Heart left ventricle (tissue), 16 donors: ENCODE measurements at regions not wholly inside any gene's neighbourhood (a gene's known extent, or its start where the extent isn't known, plus 50 kb on each side); places are given as distances from the start of the nearest gene placed in this dataset.
"Not testable (repeated sequence)": the region's sequence is repeated elsewhere in the genome, so short reads cannot be mapped to it uniquely, and the experiment has no call there.

Experiments used
- ATAC-seq, 4 donors: fragments of 200-7000 bp; cut with Tn5 transposase; one replicate each; pipeline ENCODE4 v1.9.1; 2020 to 2022; ENCODE audit warnings: moderate library complexity in 4 of 4, mild to moderate bottlenecking in 3 of 4, moderate number of reproducible peaks in 1 of 4
- DNase-seq, 5 donors: peaks; one replicate each; pipeline ENCODE4 v3.0.0-alpha.2; 2020
- H3K27ac ChIP-seq, 12 donors: fragments of 200-600 bp; sonication (generic) in 4 of 12; one replicate each; pipeline versions ENCODE4 v1.5.0 to v1.8.0; 2016 to 2022; ENCODE audit warnings: mild to moderate bottlenecking in 2 of 12
- H3K27me3 ChIP-seq, 9 donors: fragments of 200-600 bp; sonication (generic) in 2 of 9; one replicate each; pipeline versions ENCODE4 v1.5.1 to v1.8.0; 2016 to 2022; ENCODE audit warnings: mild to moderate bottlenecking in 3 of 9
- H3K36me3 ChIP-seq, 9 donors: fragments of 200-600 bp; sonication (generic) in 2 of 9; one replicate each; pipeline versions ENCODE4 v1.5.0 to v1.8.0; 2018 to 2022; ENCODE audit warnings: mild to moderate bottlenecking in 2 of 9
- H3K4me1 ChIP-seq, 12 donors: fragments of 200-600 bp; sonication (generic) in 4 of 12; one replicate each; pipeline versions ENCODE4 v1.5.0 to v1.8.0; 2016 to 2022; ENCODE audit warnings: mild to moderate bottlenecking in 3 of 12
- H3K4me3 ChIP-seq, 12 donors: fragments of 200-600 bp; sonication (generic) in 4 of 12; one replicate each; pipeline versions ENCODE4 v1.5.0 to v1.8.0; 2017 to 2022; ENCODE audit warnings: mild to moderate bottlenecking in 9 of 12, moderate library complexity in 4 of 12
- H3K9me3 ChIP-seq, 12 donors: fragments of 200-600 bp; sonication (generic) in 4 of 12; one replicate each; pipeline versions ENCODE4 v1.5.0 to v1.8.0; 2016 to 2022; ENCODE audit warnings: mild to moderate bottlenecking in 1 of 12
- POLR2A ChIP-seq, 2 donors: fragments of 450-650 bp; IDR thresholded peaks; one replicate each; pipeline ENCODE4 v1.6.1; 2017; ENCODE audit warnings: antibody characterized with exemption in 2 of 2, mild to moderate bottlenecking in 2 of 2, moderate library complexity in 2 of 2
- WGBS, 4 donors: extraction: QIAGEN DNeasy Blood & Tissue Kit in 2 of 4; methylation state at CpG; one replicate each; pipeline versions ENCODE4 v1.1.5 to v1.1.7; 2013 to 2018; 5-methylcytosine and 5-hydroxymethylcytosine counted together
- intact Hi-C, 10 donors: fragments of 100-400 bp; cut with DNase I; formaldehyde crosslinking; loops; one replicate each; pipeline versions ENCODE4 v1.11.1 to v1.14.2; 2022
- TF ChIP-seq, protein P1 (sequence below), 12 donors: fragments of 200-600 bp; sonication (generic) in 4 of 12; IDR thresholded peaks; one replicate each; pipeline versions ENCODE4 v1.5.0 to v1.8.0; 2018 to 2022; ENCODE audit warnings: antibody characterized with exemption in 12 of 12, mild to moderate bottlenecking in 5 of 12
- donor health status: ischemic (EF 13 %, LVEDD 7.1; RV severe dilation, severe dysfunction).
- donor health status: healthy with polysubstance abuse.
- donor health status: DM: no; HTN: yes; CAD: no.
- donor health status: DM: no; HTN: no; CAD: no.
- donor health status: ischemic (EF 25% LVEDD 6.9; RV normal size, moderate dysfunction).
- donor health status: ischemic (EF 25% LVEDD 5.7; RV mildly dilated, moderate dysfunction).
- donor health status: healthy.
- donor health status: DM: yes; HTN: yes; CAD: no.
- donor health status: ischemic (EF 35%, LVEDD 5.7; RV mildly dilated, moderate dysfunction).
- donor health status: nonischemic (EF 11% LVEDD 7.7; RV severe dilation, severe dysfunction).
- donor health status: DM: yes; HTN: yes; CAD: no.
- donor health status: PGD.
- donor health status: ischemic (EF 29% LVEDD 5.4; RV normal size, mild dysfunction).
- donor health status: nonischemic (EF 23%, LVEDD 6.1; RV moderate dilation, normal function).

DNA sequence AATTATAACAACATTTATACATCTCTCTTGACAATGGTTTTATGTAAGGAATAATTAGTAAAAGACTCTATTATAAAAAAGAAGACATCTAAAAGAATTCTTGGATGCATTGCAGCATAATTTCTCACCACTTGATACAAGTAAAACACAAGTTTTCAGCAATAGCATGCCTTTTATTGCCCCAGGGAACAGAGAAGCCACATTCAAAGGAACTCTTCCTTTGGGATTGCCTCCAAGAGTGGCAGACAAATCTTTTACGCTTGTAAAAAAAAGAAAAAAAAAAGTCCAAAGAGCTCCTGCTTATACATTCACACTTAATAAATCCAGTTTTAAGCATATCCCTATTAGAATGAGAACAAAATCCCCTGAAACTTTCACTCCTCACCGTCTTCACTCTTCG, 2357.8 kb upstream of the PCDH20 start:
- intact Hi-C loops: no loop called here
- Histone ChIP-seq H3K4me3 (no peak overlapping the region), H3K4me1 (no peaks in the 10 kb centered on the region), H3K36me3 (no peaks in the 10 kb centered on the region), H3K27me3 (no peaks in the 10 kb centered on the region), H3K9me3 (peaks cover 0 to 4% (median 0%) of the 10 kb centered on the region in 12 donors), H3K27ac (no peak overlapping the region)
- WGBS, 4 donors: 69 to 85% (median 80%) methylated on average over 3 of the region's 3 CpGs
- DNase-seq (no peak), ATAC-seq (no peak)
- no peak for TF ChIP-seq POLR2A (IDR thresholded peaks at IDR 0.05)
- TF ChIP-seq, protein P1, sequence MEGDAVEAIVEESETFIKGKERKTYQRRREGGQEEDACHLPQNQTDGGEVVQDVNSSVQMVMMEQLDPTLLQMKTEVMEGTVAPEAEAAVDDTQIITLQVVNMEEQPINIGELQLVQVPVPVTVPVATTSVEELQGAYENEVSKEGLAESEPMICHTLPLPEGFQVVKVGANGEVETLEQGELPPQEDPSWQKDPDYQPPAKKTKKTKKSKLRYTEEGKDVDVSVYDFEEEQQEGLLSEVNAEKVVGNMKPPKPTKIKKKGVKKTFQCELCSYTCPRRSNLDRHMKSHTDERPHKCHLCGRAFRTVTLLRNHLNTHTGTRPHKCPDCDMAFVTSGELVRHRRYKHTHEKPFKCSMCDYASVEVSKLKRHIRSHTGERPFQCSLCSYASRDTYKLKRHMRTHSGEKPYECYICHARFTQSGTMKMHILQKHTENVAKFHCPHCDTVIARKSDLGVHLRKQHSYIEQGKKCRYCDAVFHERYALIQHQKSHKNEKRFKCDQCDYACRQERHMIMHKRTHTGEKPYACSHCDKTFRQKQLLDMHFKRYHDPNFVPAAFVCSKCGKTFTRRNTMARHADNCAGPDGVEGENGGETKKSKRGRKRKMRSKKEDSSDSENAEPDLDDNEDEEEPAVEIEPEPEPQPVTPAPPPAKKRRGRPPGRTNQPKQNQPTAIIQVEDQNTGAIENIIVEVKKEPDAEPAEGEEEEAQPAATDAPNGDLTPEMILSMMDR (IDR thresholded peaks at IDR 0.05): no peak

DNA sequence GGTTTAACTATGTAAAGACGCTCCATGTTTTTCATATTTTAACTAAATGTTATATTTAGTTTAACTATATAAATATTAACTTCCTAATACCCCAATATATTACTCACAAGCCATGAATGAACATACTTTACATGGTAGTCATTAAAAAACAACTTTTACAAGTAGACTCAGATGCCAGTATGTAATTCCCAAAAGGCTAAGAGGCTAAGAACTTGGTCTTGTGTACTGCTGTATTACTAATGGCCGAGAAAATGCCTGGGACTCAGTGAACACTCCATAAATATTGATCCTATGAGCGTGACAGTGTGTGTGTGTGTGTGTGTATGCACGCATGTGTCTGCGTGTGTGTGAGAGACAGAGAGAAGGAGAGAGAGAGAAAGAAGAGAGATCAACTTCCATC, 2342.0 kb upstream of the PCDH20 start:
- H3K36me3 ChIP-seq, H3K9me3 ChIP-seq, H3K27ac ChIP-seq, H3K4me3 ChIP-seq, intact Hi-C loops, H3K27me3 ChIP-seq, DNase-seq, H3K4me1 ChIP-seq, ATAC-seq: not testable (repeated sequence)
- WGBS, 4 donors: 79 to 96% (median 80%) methylated on average over 2 to 5 of the region's 5 CpGs

DNA sequence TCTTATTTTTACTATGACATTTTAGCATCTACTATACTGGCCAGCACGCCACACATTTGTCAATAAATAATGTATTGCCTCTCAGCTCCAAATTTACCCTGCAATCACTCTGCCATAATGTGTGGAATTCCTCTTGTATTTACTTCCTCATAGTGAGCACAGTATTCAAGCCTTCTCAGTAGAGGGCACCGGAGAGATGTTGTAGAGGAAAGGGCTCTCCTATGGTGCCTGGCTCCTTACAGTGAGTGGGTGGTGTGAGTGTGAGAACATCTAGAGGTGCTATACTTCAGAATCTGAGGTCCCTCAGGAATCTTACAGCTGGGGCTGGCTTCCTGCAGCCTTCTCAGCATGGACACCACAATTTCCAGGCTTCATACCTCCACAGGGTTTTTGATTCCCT, 2334.2 kb upstream of the PCDH20 start:
- H3K36me3 ChIP-seq, ATAC-seq, DNase-seq, H3K4me1 ChIP-seq, H3K27me3 ChIP-seq, intact Hi-C loops, H3K27ac ChIP-seq, H3K9me3 ChIP-seq, H3K4me3 ChIP-seq: not testable (repeated sequence)
- no CpG with 5 or more reads among the region's 2 CpGs for WGBS, 4 donors

DNA sequence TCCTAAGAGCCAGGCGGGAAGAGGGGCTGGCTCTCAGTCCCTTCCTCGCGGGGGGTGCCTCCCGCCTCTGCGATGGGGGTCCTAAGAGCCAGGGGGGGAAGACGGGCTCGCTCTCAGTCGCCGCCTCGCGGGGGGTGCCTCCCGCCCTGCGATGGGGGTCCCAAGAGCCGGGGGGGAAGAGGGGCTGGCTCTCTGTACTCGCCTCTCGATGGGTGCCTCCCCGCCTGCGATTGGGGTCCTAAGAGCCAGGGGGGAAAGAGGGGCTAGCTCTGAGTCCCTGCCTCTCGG, 2326.1 kb upstream of the PCDH20 start:
- H3K4me3 ChIP-seq, ATAC-seq, H3K27ac ChIP-seq, H3K4me1 ChIP-seq, H3K9me3 ChIP-seq, intact Hi-C loops, H3K36me3 ChIP-seq, H3K27me3 ChIP-seq: not testable (repeated sequence)
- WGBS, 4 donors: 80 to 96% (median 87%) methylated on average over 1 to 19 of the region's 19 CpGs
- DNase-seq: peak in 1 of 5 donors; percentile 49

DNA sequence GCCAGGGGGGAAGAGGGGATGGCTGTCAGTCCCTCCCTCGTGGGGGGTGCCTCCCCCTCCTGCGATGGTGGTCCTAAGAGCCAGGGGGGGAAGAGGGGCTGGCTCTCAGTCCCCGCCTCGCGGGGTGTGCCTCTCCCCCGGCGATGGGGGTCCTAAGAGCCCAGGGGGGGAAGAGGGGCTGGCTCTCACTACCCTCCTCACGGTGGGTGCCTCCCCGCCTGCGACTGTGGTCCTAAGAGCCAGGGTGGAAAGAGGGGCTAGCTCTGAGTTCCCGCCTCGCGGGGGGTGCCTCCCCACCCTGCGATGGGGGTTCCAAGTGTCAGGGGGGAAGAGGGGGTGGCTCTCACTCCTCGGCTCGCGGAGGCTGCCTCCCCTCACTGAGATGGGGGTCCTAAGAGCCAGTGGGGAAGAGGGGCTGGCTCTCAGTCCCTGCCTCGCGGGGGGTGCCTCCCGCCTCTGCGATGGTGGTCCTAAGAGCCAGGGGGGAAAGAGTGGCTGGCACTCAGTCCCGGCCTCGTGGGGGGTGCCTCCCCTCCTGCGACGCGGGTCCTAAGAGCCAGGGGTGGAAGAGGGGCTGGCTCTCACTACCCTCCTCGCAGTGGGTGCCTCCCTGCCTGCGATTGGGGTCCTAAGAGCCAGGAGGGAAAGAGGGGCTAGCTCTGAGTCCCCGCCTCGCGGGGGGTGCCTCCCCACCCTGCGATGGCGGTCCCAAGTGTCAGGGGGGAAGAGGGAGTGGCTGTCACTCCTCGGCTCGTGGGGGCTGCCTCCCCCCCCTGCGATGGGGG, 2325.6 kb upstream of the PCDH20 start:
- 90 to 98% (median 94%) methylated on average over 14 to 36 of the region's 36 CpGs for WGBS, 4 donors
- Histone ChIP-seq H3K27me3 (no peaks in the 10 kb centered on the region), H3K4me1 (no peaks in the 10 kb centered on the region), H3K36me3 (no peaks in the 10 kb centered on the region), H3K4me3 (no peak overlapping the region), H3K27ac (no peak overlapping the region), H3K9me3 (peaks cover 0 to 9% (median 0%) of the 10 kb centered on the region in 12 donors)
- TF ChIP-seq POLR2A (IDR thresholded peaks at IDR 0.05): no peak
- TF ChIP-seq, protein P1 (IDR thresholded peaks at IDR 0.05): no peak
- ATAC-seq (no peak), DNase-seq (peak in 2 of 5 donors; percentile 11 to 39)
- intact Hi-C loops: no loop called here

DNA sequence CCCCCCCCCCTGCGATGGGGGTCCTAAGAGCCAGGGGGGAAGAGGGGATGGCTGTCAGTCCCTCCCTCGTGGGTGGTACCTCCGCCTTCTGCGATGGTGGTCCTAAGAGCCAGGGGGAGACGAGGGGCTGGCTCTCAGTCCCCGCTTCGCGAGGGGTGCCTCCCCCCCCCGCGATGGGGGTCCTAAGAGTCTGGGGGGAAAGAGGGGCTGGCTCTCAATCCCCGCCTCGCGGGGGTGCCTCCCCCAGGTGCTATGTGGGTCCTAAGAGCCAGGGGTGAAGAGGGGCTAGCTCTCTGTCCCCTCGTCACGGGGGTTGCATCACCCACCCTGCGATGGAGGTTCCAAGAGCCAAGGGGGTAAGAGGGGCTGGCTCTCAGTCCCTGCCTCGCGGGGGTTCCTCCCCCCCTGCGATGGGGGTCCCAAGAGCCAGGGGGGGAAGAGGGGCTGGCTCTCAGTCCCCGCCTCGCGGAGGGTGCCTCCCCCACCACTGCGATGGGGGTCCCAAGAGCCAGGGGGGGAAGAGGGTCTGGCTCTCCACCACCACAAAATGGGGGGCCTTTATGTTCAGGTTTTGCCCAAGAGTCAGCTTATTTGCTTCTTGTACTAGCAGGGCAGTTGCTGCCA, 2323.6 kb upstream of the PCDH20 start:
- H3K9me3 ChIP-seq, H3K4me3 ChIP-seq, H3K27me3 ChIP-seq, ATAC-seq, H3K4me1 ChIP-seq, H3K27ac ChIP-seq, intact Hi-C loops, H3K36me3 ChIP-seq: not testable (repeated sequence)
- peak in 2 of 5 donors; percentile 11 to 54 for DNase-seq
- WGBS, 4 donors: 95 to 98% (median 96%) methylated on average over 7 to 23 of the region's 23 CpGs
